Nephron progenitor cell (in vitro differentiated cells): ENCODE measurements at regions not wholly inside any gene's neighbourhood (a gene's known extent, or its start where the extent isn't known, plus 50 kb on each side); places are given as distances from the start of the nearest gene placed in this dataset.

Experiments used
- DNase-seq: peaks from one replicate; pipeline ENCODE4 v3.0.0; 2021
- H3K27ac Mint-ChIP-seq: 2 replicates; pipeline ENCODE4 v1.8.0; 2021; ENCODE audit warnings: mild to moderate bottlenecking, moderate library complexity, mixed read lengths
- H3K27me3 Mint-ChIP-seq: 2 replicates; pipeline ENCODE4 v1.8.0; 2021; ENCODE audit warnings: mild to moderate bottlenecking, low read depth, mixed read lengths; ENCODE audit not compliant: poor library complexity
- H3K36me3 Mint-ChIP-seq: 2 replicates; pipeline ENCODE4 v1.8.0; 2021; ENCODE audit warnings: low read depth, mixed read lengths
- H3K4me1 Mint-ChIP-seq: 2 replicates; pipeline ENCODE4 v1.8.0; 2021; ENCODE audit warnings: mixed read lengths
- H3K4me3 Mint-ChIP-seq: 2 replicates; pipeline ENCODE4 v1.8.0; 2021; ENCODE audit warnings: mild to moderate bottlenecking, moderate library complexity, mixed read lengths
- H3K9me3 Mint-ChIP-seq: 2 replicates; pipeline ENCODE4 v1.8.0; 2021; ENCODE audit warnings: mild to moderate bottlenecking, moderate library complexity, mixed read lengths
- CTCF ChIP-seq: fragments of 200-600 bp; sonication (generic); IDR thresholded peaks from 2 replicates; pipeline ENCODE4 v1.5.0; 2021; ENCODE audit warnings: antibody characterized with exemption

GRCh38 chrX:138294951-138295350 lies 416.6 kb downstream of the FGF13 start:
- H3K27me3 Mint-ChIP-seq, result peaks cover 3% of the 10 kb centered on the region
- no peaks in the 10 kb centered on the region for H3K36me3 Mint-ChIP-seq
- no peak overlapping the region for H3K27ac Mint-ChIP-seq

GRCh38 chrX:138298268-138298667 lies 413.2 kb downstream of the FGF13 start:
- TF ChIP-seq CTCF, result no peak
- H3K4me3 Mint-ChIP-seq, result no peak overlapping the region
- H3K4me1 Mint-ChIP-seq, result no peaks in the 10 kb centered on the region
- no peak for DNase-seq
- no peak overlapping the region for H3K27ac Mint-ChIP-seq
- peaks cover 16% of the 10 kb centered on the region for H3K9me3 Mint-ChIP-seq
- H3K27me3 Mint-ChIP-seq, result peaks cover 3% of the 10 kb centered on the region
- no peaks in the 10 kb centered on the region for H3K36me3 Mint-ChIP-seq

More at GRCh38 chrX:138294951-138295350, 416.6 kb downstream of the FGF13 start:
- no peak for DNase-seq
- Mint-ChIP-seq H3K9me3 (peaks cover 11% of the 10 kb centered on the region), H3K4me3 (no peak overlapping the region), H3K4me1 (no peaks in the 10 kb centered on the region)
- TF ChIP-seq CTCF, result no peak

DNA sequence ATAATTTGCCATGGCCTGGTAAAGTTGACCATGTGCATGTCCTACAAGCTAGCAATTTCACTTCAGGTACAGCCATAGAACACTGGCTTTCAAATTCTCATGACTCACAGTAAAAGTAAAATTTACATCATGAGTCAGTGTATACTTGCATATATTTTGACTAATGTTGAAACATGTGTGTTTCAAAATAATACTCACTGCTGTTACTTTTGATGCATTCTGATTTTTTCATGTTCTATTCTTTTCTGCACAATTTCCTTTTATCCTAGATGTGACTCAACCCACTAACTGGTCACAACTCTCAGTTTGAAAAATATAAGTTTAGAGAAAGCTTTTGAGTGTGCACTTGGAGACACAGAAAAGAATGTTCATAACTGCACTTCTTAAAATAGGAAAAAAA lies 365.7 kb downstream of the FGF13 start:
- H3K4me3 Mint-ChIP-seq, result no peak overlapping the region
- no peaks in the 10 kb centered on the region for H3K36me3 Mint-ChIP-seq
- DNase-seq, result no peak
- no peaks in the 10 kb centered on the region for H3K4me1 Mint-ChIP-seq
- no peak for TF ChIP-seq CTCF
- peaks cover 11% of the 10 kb centered on the region for H3K9me3 Mint-ChIP-seq
- no peak overlapping the region for H3K27ac Mint-ChIP-seq
- H3K27me3 Mint-ChIP-seq, result peaks cover 11% of the 10 kb centered on the region

DNA sequence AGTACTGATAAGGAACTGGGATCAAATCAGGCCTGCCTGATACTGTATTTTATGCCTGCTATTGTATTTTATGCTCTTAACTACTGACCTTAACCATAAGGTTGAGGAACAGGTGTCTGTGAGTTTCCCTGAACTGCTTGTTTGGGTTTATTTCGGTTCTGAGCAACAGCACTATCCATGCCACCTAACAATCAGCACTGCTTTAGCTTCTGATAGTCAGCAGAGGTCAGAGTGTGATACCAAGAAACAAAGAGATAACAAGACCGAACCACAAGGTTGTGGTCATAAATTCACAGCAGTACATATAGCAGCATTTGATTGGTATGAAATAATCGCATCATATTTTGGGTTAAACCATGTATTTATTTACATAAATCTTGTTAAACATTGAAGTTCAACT lies 362.2 kb downstream of the FGF13 start:
- Mint-ChIP-seq H3K36me3 (no peaks in the 10 kb centered on the region), H3K27me3 (peaks cover 14% of the 10 kb centered on the region), H3K9me3 (peaks cover 17% of the 10 kb centered on the region), H3K4me3 (no peak overlapping the region), H3K27ac (no peak overlapping the region), H3K4me1 (no peaks in the 10 kb centered on the region)
- no peak for TF ChIP-seq CTCF
- no peak for DNase-seq

GRCh38 chrX:138378876-138379275 lies 332.6 kb downstream of the FGF13 start:
- H3K4me1 Mint-ChIP-seq, result no peaks in the 10 kb centered on the region
- no peak overlapping the region for H3K27ac Mint-ChIP-seq
- H3K9me3 Mint-ChIP-seq, result peaks cover 17% of the 10 kb centered on the region
- no peak for TF ChIP-seq CTCF
- no peak for DNase-seq
- no peaks in the 10 kb centered on the region for H3K36me3 Mint-ChIP-seq
- no peak overlapping the region for H3K4me3 Mint-ChIP-seq
- no peaks in the 10 kb centered on the region for H3K27me3 Mint-ChIP-seq

DNA sequence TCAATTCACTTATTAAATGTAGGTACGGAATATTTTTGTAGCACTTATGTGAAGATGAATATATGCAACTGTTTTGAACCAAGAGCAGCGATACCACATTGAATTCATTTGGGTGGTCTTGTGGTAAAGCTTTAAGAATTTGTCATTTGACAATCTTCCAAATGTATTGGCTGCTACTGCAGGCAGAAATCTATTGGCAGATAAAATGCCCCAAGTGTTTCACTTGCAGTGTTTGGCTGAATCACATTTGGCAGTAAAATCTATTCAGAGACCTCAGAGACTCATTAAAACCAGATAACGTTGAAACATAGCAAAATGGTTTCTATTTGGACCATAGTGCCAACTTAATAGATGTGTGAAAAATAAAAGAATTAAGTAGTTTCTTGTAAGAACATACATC lies 303.4 kb downstream of the FGF13 start:
- Mint-ChIP-seq H3K9me3 (peaks cover 14% of the 10 kb centered on the region), H3K4me3 (no peak overlapping the region), H3K27ac (no peak overlapping the region), H3K36me3 (no peaks in the 10 kb centered on the region), H3K4me1 (no peaks in the 10 kb centered on the region), H3K27me3 (no peaks in the 10 kb centered on the region)
- no peak for TF ChIP-seq CTCF
- no peak for DNase-seq
